ENCODE measurements at regions not wholly inside any gene's neighbourhood (a gene's known extent, or its start where the extent isn't known, plus 50 kb on each side); places are given as distances from the start of the nearest gene placed in this dataset.

GRCh38 chrX:96453139-96453538 lies 231.5 kb upstream of the DIAPH2 start:
- TF ChIP-seq CTCF (IDR thresholded peaks at IDR 0.05) (no peak), POLR2A (IDR thresholded peaks at IDR 0.05) (no peak)

Measured in testis (tissue), 2 donors.